Right lobe of liver (tissue), 4 donors: ENCODE measurements at regions not wholly inside any gene's neighbourhood (a gene's known extent, or its start where the extent isn't known, plus 50 kb on each side); places are given as distances from the start of the nearest gene placed in this dataset.

Experiments
- POLR2A ChIP-seq: fragments of 450-650 bp; IDR thresholded peaks from one replicate; pipeline ENCODE4 v1.6.1; 2017; ENCODE audit warnings: antibody characterized with exemption, mild to moderate bottlenecking
- TF ChIP-seq, protein P1 (sequence below), 4 donors: fragments of 200-600 bp in 3 of 4; fragments of 450-650 bp in 1 of 4; IDR thresholded peaks; one replicate each; pipeline versions ENCODE4 v1.5.1 to v1.8.0; 2016 to 2022; ENCODE audit warnings: antibody characterized with exemption in 4 of 4, mild to moderate bottlenecking in 2 of 4
- donor health status: DM: no; HTN: no; CAD: no.
- donor health status: DM: no; HTN: no; CAD: no.
- donor health status: DM: no; HTN: yes; CAD: no.

DNA sequence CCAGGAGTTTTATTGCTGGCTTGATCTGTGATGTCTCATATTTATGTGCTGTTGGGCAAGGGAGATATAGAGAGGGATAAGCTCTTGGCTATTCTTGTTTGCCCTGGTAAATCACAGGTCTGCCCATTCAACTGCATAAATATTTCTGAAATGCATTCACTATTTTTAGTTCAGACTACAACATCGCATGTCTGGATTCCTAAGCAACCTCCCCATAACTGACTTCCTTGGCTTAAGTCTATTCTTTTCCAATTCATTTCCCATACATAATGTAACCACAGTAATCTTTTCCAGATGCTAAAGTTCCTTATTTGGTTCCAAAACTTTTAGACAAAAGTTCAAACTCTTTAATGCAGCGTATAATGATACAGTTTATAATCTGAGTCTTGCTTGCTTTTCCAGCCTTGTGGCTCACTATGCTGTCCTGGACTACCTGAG, 321.4 kb upstream of the ACTBL2 start:
- TF ChIP-seq, protein P1, sequence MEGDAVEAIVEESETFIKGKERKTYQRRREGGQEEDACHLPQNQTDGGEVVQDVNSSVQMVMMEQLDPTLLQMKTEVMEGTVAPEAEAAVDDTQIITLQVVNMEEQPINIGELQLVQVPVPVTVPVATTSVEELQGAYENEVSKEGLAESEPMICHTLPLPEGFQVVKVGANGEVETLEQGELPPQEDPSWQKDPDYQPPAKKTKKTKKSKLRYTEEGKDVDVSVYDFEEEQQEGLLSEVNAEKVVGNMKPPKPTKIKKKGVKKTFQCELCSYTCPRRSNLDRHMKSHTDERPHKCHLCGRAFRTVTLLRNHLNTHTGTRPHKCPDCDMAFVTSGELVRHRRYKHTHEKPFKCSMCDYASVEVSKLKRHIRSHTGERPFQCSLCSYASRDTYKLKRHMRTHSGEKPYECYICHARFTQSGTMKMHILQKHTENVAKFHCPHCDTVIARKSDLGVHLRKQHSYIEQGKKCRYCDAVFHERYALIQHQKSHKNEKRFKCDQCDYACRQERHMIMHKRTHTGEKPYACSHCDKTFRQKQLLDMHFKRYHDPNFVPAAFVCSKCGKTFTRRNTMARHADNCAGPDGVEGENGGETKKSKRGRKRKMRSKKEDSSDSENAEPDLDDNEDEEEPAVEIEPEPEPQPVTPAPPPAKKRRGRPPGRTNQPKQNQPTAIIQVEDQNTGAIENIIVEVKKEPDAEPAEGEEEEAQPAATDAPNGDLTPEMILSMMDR (IDR thresholded peaks at IDR 0.05): no peak
- TF ChIP-seq POLR2A: no peak
